ENCODE measurements at regions not wholly inside any gene's neighbourhood (a gene's known extent, or its start where the extent isn't known, plus 50 kb on each side); places are given as distances from the start of the nearest gene placed in this dataset.
A peak's percentile ranks its signal among the peaks of the same experiment; 100 is the strongest.

- DNase-seq = no peak
Observed at GRCh38 chr2:39540414-39540813, 103.3 kb upstream of the MAP4K3 start.

GRCh38 chr2:39541011-39541930 is 104.2 kb upstream of the MAP4K3 start:
- no peak for DNase-seq

DNA sequence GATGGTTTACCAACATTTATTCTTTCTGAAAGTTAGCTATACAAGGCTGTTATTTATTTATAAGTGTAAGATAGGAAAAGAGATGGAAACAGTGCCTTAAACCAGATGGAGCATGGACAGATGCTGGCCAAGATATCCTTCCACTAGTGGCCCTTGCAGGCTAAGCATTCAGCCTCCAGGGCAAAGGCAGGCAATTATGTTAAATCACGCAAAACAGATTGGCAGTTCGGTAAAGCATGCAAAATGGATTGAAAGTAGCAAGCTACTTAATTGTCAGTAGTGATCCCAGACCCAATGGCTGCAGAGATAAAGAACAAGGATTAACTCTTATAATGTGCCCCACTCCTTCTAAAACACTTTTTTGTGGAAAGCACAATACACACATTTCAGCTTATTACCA is 105.4 kb upstream of the MAP4K3 start:
- no peak for DNase-seq

DNA sequence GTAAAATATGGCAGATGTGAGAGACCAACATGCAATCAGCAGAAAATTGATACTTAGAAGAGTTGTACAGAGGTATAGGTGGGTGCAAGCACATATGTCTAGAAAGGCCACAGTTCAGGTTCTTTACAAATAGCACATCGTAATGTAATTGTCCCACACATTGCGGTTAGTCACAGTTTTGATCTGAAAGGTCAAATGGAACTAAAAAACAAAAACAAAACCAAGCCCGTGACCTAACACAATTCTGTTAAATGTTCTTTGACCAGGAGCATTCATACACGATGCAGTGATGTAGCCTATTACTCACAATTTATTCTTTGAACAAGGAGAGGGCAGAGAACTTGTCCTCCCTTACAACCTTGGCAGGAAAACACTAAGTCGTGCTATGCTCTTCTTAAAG is 108.9 kb upstream of the MAP4K3 start:
- DNase-seq = no peak

DNA sequence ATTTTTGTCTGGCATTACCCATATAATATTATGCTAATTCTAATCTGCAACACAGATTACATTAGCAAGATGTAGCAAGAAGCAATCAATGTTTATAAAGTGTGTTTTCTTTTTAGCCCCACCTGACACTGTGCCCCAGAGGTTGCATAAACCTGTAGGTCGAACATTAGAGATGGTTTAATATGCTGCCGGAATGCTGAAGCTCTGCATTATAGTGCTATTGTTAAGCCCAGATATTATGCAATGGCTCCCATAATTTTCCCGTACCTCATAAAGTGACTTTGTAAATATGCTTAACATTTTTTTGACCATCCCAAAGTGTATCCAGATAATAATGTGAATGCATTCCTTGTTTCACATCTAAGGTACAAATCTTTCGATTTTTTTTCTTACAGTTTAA is 109.3 kb upstream of the MAP4K3 start:
- DNase-seq = no peak

- peak; percentile 8 for DNase-seq
Observed at GRCh38 chr2:39546937-39547336, 109.9 kb upstream of the MAP4K3 start.

GRCh38 chr2:39547811-39548719 is 111.0 kb upstream of the MAP4K3 start:
- DNase-seq = no peak

DNA sequence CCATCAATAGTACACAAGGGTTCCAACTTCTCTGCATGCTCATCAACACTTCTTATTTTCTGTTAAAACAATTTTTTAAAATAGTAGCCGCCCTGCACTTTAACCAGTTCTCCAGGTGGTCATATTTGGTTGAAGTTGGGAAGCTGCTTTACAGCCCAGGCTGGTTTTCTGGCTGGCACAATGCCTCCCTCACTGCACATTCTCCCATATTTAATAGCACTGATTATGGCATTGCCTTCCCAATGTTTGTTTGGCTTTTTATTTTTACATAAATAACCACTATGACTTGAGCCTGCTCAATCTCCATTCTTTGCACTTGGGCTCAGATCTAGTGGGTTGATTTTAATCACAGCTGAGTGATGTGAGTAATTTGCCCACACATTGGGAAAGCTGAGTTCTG is 111.9 kb upstream of the MAP4K3 start:
- DNase-seq = no peak

GRCh38 chr2:39549718-39550464 is 112.8 kb upstream of the MAP4K3 start:
- DNase-seq = no peak

- peak; percentile 14 for DNase-seq
Observed at GRCh38 chr2:39550701-39551285, 113.7 kb upstream of the MAP4K3 start.

DNA sequence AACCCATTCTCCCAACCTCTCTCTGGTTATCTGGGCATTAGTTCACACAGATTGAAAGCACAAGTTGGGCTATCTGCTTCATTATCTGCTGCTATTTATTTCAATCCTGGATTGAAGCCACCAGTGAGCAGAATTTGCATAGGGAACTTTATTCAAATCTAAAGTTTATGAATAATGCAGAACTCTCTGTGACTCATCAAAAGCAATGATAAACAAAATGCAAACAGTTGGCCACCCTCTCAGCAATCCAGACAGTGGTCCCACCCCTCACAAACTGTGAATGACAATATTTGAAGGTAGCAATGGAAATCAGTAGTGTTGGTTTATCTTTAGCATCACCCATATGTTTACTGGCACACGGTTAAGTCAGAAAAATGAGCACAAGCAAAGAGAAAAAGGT is 106.8 kb upstream of the TMEM178A start:
- no peak for DNase-seq

- no peak for DNase-seq
Observed at GRCh38 chr2:39563572-39563971, 102.1 kb upstream of the TMEM178A start.

DNA sequence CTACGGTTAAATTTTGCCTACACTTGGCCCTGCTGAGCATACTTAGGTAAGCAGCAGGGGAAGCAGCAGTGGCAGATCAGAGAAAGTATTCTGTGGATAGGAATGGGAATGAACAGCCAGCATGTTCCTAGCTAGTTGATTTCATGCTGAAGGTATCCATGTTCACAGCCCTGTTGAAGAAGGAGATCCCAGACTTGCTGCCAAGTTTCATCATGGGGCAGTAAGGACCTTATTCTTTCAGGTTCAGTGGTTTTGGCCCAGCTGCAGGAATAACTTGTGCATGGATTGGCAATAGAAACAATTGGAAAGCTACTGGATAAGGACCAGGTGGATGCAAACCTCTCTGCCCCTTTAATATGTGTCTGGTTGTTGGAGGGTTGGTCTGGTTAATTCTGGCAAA is 98.2 kb upstream of the TMEM178A start:
- DNase-seq = no peak

DNA sequence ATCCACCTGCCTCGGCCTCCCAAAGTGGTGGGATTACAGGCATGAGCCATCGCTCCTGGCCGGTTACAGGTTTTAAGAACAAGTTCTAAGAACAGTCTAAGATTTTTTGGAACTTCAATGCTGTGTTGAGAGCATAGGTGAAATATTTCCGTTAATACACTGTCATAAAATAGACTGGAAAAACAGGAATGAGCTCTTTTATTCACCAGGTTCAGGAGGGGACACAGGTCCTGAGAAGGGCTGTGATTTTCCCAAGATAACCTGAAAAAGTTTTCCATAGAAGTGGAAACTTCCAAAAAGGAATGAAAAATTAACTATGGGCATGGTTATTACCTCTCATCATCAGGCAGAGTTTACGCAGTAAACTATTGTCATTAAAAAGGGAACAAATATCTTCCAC is 97.6 kb upstream of the TMEM178A start:
- DNase-seq = no peak

GRCh38 chr2:39568561-39569006 is 97.1 kb upstream of the TMEM178A start:
- peak; percentile 17 for DNase-seq

DNA sequence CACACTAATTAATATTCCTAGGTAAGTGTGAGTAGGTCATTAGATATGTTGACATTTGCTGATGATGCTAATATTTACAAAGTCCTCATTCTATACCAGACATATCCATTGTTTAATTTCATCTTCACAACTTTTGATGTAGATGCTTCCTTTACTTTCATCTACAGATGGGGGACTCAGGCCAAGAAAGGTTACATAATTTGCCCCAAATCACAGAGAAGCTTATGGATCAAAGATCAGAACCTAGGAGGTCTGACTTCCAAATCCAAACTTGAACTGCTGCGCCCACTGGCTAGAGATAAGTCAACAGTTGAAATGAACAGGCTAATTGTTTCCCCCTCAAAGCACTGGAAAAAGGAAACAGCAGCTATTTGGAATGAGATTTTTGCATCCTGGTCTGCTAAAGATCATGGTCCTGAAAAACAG is 95.6 kb upstream of the TMEM178A start:
- DNase-seq = no peak

- no peak for DNase-seq
Observed at GRCh38 chr2:39570614-39571013, 95.1 kb upstream of the TMEM178A start.

- DNase-seq = no peak
Observed at GRCh38 chr2:39571111-39571731, 94.5 kb upstream of the TMEM178A start.

DNA sequence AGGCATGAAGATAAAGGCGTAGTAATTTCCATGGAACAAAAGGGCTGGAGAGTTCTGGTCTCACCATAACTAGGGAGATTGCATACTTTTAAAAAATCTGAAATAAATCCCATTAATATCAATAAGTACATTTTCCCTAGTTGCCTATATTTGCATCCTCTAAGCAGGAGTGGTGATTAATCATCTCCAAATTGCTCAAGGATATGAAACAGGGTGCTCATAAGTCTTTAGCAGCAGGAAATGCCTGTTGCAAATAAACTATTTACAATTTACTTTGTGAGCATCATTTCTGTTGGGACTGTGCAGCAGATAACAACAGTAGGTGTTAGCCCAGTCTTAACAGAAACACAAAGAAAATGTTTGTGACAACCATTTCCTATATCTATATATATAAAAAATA is 92.4 kb upstream of the TMEM178A start:
- DNase-seq = no peak

GRCh38 chr2:39581866-39582265 is 83.9 kb upstream of the TMEM178A start:
- DNase-seq = no peak

DNA sequence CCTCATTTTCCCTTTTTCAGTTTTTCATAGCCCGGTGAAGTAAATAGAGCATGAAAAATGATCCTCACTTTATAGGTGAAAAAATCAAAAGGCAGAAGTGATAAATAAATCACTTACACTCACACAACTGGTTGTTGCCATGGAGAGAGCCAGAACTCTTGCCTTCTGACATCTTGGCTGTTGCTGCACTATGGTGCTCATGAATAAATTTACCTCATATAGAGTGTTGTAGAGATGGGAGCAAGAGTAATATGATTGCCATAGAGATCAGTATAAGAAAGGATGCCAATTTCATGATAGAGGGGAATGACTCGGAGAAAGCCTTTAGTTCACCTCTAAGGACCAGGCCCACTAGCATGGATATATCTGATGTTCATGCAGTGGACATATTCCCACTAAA is 82.5 kb upstream of the TMEM178A start:
- DNase-seq = no peak

DNA sequence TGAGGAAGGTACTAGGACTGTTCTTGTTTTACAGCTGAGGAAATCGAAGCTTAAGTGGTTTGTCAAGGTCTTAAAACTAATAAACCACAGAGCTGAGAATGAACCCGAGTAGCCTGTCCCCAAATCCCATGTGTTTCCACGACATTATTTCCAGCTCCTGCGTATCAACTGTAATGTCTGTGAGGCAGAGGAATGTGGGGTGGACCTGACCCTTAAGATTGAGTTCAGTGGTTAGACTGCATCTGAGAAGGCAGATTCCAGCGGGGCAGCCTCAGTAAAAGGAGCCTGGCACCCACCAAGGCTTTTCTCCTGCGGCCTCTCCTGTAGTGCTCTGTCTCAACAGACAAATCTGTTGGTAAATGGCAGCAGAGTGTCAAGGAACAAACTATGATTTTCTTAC is 81.9 kb upstream of the TMEM178A start:
- no peak for DNase-seq

Measured in DMS53 (cell line).